Left cardiac atrium (tissue), 4 donors: ENCODE measurements at regions not wholly inside any gene's neighbourhood (a gene's known extent, or its start where the extent isn't known, plus 50 kb on each side); places are given as distances from the start of the nearest gene placed in this dataset.
A peak's percentile ranks its signal among the peaks of the same experiment; 100 is the strongest.

Experiments used
- ATAC-seq, 2 donors: fragments of 200-7000 bp; cut with Tn5 transposase; one replicate each; pipeline ENCODE4 v1.9.1; 2020; ENCODE audit warnings: mild to moderate bottlenecking in 2 of 2, moderate library complexity in 2 of 2
- DNase-seq: peaks from one replicate; pipeline ENCODE4 v3.0.0-alpha.2; 2020
- intact Hi-C, 2 donors: fragments of 100-400 bp; cut with DNase I; formaldehyde crosslinking; loops; one replicate each; pipeline versions ENCODE4 v1.14.1 to v1.15.1; 2022 to 2023
- donor health status: DM: no; HTN: yes; CAD: no.
- donor health status: DM: no; HTN: yes; CAD: no; lungs with severe emphysema.
- donor health status: DM: yes; HTN: yes; CAD: no.
- donor health status: Dilated cardiomyopathy.

DNA sequence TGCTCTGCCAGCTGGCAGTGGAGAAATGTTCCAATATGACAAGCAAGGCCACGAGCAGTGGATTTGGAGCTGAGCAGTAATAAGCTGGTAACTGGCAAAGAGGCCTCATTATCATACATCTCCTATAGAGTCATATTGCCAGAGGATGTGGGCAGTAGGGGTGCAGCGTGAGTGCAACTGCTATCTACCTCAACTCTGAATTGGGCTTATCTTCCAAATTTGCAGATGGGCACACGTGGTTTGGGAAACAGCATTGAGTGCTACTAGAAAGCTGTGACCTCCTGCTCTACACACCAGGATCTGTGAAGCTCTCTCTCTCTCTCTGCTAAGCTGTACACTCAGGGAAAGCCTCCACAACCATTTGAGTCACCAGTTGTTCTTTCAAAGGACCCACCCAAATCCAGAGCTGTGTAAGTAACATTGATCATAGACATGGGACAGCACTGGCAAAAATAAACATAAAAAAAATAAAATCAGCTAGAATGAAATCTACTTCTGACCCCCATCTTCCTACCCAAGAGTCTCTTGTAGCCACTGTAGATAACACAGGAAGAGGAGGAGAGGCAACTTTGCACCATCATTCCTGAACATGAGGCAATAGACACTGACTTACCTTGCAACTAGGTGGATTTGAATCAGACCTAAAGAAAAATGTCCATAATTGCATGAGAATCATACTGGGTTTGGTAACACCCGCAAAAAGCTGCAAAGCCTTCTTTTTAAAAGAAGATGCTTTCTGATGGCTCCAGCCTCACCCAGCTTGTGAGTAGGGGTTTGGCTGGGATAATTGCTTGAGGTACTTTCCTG lies 82.9 kb upstream of the THBS1 start:
- ATAC-seq (peak in 1 of 2 donors; percentile 24), DNase-seq (no peak)
- intact Hi-C loops: loop anchor here in 1 of 2 donors (10.0 kb wide), 1 partner anchor 303 kb away; no protein-coding TSS in a partner anchor

DNA sequence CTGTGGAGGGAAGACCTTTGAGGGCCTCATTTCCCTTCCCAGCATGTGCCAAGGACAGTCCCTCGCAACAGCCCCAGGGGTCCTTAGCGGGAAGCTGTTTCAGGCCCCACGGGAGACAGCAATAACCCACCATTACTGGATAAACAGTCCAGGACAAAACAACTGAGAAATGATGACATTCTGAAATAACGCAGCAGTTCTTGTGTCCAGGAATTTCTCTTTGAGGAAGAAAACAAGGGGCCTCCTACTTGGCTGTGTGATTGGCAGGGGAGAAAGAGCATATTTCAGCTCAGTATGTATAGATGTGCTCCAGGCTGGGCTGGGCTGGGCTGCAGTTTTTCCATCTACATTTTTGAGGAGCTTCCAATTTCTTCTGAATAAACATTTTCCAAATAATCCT lies 82.2 kb upstream of the THBS1 start:
- no peak for ATAC-seq
- intact Hi-C loops: loop anchor here in 1 of 2 donors (10.0 kb wide), 1 partner anchor 304 kb away; no protein-coding TSS in a partner anchor

DNA sequence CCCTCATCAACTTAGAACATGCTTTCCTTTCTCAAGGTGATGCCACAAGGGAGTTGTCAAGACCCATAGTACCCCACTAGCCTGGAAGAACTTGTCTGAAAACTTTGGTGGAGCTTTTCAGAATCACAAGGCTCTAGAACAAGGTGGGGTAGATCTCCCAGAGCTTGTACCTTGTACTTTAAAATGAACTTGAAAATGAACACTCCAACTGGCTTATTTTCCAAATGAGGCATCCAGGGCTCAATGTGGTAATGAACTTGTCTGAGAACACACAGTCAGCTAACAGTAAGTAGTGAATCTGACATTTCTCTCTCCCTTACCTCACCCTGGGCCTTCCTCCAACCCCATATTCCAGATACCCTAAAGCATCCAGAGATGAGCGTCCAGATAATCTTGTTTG lies 81.8 kb upstream of the THBS1 start:
- intact Hi-C loops: loop anchor here in 1 of 2 donors (10.0 kb wide), 1 partner anchor 304 kb away; no protein-coding TSS in a partner anchor
- no peak for ATAC-seq
- DNase-seq: no peak

More for the DNA sequence above, 82.2 kb upstream of the THBS1 start:
- no peak for DNase-seq

DNA sequence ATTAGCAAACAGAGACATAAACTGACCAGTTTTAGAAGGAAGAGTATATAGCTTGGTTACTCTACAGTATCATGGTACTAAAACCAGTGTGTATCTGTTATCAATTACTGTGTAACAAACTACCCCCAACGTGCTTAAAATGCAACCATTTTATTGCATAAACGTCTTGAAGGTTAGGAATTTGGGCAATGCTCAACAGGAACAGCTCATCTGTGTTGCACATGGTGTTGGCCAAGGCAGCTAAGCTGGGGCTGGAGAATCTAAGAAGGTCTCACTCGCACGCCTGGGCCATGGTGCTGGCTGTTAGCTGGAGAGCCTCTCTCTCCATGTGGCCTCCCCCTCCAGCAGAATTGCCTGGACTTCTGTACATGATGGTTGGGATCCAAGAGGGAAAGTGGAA lies 81.2 kb upstream of the THBS1 start:
- no peak for DNase-seq
- ATAC-seq: no peak
- intact Hi-C loops: loop anchor here in 1 of 2 donors (10.0 kb wide), 1 partner anchor 305 kb away; no protein-coding TSS in a partner anchor

DNA sequence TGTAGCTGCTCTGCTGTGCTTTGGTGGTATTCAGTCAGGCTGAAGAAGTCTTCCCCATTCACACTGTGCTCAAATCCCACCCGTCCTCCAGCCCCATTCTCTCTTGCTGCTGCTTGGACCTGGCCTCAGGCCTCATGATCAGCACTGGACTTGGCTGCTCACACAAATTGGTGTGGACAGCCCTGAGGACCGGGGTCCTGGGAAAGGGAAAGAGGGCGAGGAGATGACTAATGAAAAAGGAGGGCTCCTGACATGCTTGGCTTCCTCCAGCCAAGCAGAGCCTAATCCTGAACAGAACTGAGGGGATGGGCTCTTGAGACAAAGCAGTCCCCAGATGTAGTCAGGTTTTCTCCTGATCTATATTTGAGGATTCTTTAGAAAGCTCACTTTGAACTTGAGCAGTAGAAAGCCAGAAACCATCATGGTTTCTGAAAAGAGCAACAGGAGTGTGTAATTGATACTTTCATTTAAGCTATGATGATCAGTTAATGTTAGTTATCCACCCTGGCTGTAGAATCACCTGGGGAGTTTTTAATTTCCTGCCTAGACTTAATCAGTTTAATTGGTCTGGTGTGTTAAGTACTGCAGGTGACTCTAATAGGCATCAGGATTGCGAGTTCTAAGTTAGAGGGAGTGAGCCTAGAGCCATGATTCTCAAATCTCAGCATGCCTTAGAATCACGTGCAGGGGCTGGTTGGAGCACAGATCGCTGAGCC lies 79.4 kb upstream of the THBS1 start:
- intact Hi-C loops: no loop called here
- no peak for ATAC-seq
- no peak for DNase-seq

DNA sequence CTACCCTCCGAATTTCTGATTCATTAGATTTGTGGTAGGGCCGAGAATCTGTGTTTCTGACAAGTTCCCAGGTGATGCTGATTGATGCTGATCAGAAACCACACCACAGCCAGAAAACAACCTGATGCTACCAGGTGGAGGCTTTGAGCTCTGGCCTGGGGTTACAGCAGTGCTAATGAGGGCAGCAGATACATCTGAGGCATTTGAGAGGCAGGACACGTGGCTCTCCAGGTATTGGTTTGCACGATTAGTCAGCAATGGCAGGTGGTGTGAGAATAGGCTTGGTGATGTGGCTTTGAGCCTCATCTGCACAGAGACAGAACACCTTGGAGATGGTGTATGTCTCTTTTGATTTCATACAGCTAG lies 78.8 kb upstream of the THBS1 start:
- intact Hi-C loops: no loop called here
- ATAC-seq (no peak), DNase-seq (no peak)

DNA sequence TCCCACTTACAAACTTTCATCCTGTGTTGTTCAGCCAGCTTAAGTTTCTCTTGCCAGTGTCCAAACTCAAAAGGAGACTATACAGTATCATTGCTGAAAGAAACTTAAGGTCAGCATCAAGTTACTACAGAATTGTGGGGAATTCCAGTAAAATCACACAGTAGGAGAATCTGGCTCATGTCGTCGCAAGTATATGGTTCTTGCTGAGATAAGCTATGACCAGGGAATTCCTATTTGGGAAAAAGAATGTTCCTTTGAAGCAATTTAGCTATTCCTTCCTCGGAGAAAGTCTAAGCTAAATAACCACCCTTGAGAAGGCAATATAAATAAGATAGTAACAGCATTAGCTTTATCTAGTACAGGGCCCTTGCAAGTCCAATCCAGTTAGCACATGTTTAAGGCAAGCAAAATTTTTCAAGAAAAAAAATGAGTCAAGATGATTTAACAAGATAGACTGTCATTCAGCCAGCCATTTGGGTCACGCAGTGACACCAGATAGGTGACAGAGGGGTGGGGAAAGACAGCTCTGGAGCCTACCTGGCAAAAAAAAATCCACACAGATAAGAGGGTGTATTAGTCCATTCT lies 78.2 kb upstream of the THBS1 start:
- no peak for DNase-seq
- intact Hi-C loops: no loop called here
- no peak for ATAC-seq

DNA sequence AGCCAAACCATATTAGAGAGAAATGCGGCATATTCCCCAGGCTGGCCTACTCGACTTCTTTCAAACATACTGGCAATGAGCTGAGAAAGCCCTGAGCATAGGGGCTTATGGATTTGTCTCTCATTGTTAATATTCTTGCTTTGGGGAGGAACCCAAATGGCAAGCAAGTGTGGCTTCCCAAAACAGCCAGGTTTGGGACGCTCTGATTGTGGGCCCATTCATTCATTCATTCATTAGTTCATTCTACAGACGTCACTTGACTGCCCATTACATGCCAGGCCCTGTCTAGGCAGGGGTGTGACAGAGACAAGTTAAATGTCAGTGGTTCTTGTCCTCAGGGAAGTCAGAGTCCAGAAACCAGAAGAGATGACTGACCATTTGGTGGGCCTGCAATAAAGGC lies 77.4 kb upstream of the THBS1 start:
- DNase-seq: no peak
- ATAC-seq: no peak
- intact Hi-C loops: no loop called here

DNA sequence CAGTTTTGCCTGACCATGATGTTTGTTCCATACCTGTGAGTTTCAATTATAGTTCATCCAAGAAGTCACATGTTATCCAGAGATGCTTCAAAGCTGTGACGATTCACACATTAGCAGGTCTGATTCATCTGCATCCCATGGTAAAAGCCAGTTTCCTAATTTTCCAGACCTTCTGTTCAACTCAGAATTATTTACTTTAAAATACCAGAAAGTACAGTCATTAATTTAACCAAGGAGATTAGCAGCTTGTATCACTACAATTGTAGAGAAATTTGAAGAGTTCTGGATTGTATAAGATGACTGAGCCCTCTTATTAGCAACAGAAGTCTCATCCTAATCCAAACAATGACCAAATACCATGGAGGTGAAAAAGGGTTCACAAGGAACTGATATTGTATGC lies 76.1 kb upstream of the THBS1 start:
- ATAC-seq: peak in 1 of 2 donors; percentile 50
- DNase-seq: no peak
- intact Hi-C loops: no loop called here

DNA sequence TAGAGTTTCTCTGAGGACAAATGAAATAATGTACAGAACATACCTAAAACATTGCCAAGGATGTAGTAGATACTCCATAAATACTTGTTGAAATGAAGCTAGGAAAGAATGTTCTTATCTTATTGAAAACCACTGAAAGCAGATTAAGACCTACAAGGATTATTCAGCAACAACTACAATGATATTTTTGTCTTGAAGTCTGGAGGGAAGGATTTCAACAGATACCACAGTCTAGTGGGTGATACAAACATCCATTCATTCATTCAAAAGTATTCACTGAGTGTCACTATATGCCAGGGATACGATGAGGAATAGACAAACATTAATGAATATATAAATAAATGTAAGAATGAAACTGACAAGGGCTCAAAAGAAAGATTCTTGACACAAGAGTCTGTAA lies 74.7 kb upstream of the THBS1 start:
- no peak for ATAC-seq
- intact Hi-C loops: no loop called here
- DNase-seq: no peak

DNA sequence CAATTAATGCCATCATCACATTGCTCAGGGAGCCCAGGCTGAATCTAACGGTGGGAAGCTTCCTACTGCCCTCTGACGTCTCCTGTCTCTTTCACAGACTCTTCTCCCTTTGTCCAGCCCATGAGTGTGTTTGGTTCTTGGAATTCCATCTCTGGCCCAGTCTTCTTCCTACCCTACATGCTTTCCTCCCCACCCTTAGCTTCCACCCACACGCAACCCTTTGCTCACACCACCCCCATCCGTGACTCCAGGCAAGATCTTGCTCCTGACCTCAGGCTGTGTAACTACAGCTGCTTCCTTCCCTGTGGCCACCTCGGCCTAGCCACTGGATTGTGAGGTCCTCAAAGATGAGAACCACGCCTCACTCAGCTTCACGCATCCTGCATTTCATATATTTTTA lies 72.3 kb upstream of the THBS1 start:
- no peak for ATAC-seq
- no peak for DNase-seq
- intact Hi-C loops: no loop called here

DNA sequence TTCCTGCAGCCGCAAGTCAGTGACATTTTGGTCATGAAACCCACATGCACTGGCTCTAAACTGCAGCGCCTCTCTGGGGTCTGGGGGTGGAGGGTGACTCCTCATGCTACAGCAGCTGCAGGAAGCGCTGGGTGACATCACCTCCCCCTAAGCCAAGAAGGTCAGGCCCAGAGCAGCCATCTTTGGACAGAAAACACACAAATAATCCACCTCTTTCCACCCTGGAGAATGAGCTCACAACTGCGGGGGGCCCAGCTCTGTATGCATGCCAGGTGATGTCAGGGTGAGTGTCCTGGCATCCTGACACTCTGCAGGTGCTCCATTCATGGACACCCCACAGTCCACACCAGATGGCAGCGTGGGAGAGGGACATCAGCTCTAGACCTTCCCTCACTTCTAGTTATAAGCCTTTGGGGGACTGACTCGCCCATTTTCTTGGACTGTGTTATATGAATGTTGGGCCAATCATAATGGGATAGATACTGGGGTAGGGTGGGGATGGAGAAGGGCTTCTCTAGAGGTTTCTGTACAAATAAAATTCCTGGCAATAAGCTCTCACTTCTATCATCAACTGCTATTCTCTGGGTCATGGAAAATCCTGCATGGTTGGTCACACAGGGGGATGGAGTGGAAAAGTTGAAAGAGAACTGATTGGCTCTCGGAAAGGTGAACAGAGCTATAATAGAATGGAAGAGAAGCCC lies 70.7 kb upstream of the THBS1 start:
- ATAC-seq (peak in 1 of 2 donors; percentile 65), DNase-seq (peak; percentile 39)
- intact Hi-C loops: no loop called here

DNA sequence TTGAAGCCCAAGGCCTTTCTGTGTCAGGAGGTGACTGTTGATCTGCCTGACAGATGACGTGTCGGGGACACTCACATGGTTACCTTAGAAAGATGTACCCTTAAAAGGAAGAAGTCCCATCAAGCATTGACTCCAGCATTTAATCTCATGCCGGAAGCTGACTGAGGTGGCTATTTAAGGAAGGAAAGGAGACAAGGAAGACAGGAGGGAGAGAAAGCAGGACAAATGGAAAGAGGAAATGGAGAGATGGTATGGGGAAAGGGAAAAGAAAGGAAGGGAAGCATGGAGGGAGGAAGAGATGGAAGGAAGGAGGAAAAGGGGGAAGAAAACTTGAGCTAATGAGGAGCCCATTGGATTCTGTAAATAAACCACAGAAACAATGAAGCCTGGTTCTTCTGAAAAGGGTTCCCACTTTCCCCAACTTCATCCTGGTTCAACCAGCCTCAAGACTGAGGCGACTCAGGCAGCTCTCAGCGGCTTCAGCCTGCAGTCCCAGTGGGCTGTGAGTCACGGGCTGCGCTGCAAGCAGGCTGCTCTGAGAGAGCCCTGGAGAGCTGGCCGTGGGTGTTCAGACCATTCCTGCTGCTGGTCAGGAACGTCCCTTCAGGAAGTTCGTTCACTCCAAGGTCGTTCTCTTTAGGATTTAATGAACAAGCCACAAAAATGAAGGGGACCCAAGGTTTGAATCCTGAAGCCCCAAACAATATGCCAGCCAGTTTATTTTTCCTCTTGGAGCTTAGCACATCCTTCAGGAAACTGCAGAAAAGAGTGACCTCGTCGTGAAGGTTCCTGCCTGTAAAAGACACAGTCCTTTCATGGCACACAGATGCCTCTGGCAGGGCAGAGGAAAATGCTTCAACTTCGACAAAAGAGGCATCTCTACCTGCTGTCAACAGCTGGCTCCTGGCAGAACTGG lies 69.6 kb upstream of the THBS1 start:
- DNase-seq (peak; percentile 83), ATAC-seq (peak; percentile 89 to 93)
- intact Hi-C loops: no loop called here

DNA sequence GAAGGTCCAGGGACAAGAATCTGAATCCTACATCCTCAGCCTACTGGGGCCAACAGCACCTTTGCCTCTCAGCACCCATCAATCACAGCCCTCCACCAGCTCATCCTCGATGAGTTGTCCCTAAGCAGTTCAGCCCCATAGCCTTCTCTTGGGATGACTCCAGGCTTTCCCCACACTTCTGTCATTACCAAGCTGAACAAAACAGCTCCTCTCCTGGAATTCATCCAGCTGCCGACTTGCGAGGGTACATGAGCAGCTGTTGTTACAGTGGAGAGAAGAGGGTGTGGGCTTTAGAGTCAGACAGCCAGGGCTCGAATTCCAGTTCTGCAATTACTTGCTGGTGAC lies 69.0 kb upstream of the THBS1 start:
- DNase-seq: peak; percentile 56
- peak; percentile 52 to 70 for ATAC-seq
- intact Hi-C loops: no loop called here

DNA sequence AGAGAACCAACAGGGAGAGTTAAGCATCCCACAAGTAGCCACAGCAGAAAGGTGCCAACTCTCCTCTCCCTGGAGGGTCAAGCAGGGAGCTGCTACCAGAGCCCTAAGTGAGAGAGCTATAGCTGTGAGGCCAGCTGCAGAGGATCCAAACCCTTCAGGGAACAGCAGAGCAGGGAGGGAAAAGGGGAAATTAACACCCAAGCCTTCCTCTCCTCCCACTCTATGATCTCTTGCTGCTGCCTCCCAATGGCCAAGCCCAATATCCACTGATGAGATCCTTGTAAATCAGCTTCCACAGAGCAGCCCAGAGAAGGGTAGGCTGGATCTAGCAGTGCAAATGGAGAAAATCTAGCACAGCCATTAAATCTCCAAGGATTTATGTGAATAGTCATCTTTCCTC lies 68.2 kb upstream of the THBS1 start:
- no peak for ATAC-seq
- DNase-seq: no peak
- intact Hi-C loops: no loop called here

DNA sequence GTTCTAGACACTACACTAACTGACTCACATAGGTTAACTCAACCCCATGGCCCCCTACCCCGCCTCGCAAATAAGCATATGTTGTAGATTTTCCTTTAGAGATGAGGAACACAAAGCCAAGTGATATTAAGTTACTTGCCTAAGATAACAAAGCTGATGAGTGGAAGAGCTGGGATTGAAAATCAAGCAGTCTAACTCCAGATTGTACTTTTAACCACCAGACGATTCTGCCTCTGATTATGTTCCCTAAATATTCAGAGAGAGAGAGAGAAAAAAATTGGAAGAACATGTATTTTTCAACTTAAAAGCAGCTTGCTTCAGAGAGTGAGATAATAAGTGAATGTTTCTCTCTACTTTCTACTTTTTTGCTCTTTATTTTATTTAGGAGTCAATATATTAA lies 66.9 kb upstream of the THBS1 start:
- DNase-seq: no peak
- intact Hi-C loops: no loop called here
- ATAC-seq: no peak

DNA sequence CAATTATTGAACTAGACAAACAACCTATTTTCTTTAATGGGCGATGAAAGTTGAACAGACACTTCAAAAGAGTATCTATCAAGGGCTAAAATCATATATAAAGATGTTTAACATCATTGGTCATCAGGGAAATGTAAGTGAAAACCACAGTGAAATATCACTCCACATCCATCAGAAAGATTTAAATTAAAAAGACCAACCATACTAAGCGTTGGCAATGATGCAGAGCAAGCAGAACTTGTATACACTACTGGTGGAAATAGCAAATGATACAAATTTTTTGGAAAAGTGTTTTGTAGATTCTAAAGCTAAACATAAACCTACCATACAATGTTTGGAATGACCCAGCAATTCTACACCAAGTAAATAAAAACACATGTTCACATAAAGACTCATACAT lies 65.9 kb upstream of the THBS1 start:
- no peak for DNase-seq
- intact Hi-C loops: no loop called here
- no peak for ATAC-seq

DNA sequence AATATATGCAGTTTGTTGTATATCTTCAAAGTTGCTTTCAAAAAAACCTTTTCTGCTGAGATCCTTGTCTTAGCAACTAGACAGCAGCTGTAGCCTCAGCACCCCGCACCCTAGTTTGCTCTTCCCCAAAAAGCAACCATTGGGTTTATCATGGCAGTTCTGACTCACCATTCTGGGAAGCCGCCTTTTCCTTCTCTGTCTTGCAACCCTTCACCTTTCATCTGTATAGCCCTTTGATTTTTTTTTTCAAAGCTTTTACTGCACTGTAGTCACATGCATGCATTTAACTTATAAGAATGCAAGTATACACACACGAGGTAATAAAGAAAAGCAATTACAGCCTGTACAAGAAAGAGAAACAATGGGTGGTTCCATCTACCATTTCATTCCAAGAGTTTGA lies 65.1 kb upstream of the THBS1 start:
- ATAC-seq (no peak), DNase-seq (no peak)
- intact Hi-C loops: no loop called here
